ENCODE measurements at regions not wholly inside any gene's neighbourhood (a gene's known extent, or its start where the extent isn't known, plus 50 kb on each side); places are given as distances from the start of the nearest gene placed in this dataset.

- no peak for DNase-seq
These were observed 265.6 kb upstream of the CDIN1 start for GRCh38 chr15:36313736-36314280.

GRCh38 chr15:36315649-36316048 is 263.8 kb upstream of the CDIN1 start:
- no peak for DNase-seq

- no peak for DNase-seq
These were observed 255.8 kb upstream of the CDIN1 start for GRCh38 chr15:36323615-36324014.

DNA sequence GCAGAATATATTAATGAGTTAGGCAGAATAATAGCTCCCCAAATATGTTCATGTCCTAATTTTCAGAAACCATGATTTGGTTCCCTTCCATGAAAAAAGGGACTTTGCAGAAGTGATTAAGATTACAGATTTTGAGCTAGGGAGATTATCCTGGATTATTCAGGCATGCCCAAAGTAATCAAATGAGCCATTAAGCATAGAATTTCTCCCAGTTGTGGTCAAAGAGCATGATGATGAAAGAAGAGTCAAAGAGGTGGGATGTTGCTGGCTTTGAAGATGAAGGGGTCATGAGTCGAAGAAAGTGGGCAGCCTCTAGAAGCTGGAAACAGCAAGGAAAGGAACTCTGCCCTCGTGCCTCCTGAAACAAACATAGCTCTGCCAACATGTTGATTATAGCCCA is 254.2 kb upstream of the CDIN1 start:
- DNase-seq, result no peak

DNA sequence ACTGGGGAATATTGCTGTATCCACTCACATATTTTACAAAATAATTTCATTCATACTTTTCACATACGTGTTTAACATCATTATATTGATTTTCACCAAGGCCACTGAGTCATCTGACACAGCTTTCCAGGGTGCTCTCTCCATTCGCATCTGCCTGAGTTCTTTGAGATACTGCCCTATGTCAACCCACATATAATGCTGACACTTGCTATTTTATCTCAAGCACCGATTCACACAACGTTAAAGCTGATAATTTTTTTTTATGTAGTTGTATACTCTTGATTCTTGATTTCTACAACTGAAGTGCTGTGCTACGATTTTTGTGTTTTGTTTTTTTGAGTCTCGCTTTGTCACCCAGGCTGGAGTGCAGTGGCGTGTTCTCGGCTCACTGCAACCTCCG is 249.8 kb upstream of the CDIN1 start:
- DNase-seq, result no peak

DNA sequence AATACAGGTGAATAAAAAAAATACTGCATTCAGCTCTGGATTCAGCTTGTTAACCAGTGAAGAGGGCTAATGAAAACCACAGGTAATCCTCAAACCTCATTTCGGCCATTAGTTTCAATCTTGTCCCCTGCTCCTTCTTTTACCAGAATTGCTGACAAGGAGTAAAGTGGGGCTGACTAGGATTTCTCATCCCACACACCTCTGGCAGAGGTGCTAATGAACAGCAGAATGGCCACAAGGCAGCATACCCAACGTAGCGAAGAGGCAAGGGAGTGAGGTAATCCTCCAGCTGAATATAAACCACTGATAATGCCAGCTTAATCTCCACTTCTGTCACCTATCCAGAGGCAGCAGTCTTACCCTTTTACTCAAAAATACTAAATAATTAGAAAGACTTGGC is 248.8 kb upstream of the CDIN1 start:
- DNase-seq, result no peak

GRCh38 chr15:36331531-36332275 is 247.7 kb upstream of the CDIN1 start:
- DNase-seq, result no peak

DNA sequence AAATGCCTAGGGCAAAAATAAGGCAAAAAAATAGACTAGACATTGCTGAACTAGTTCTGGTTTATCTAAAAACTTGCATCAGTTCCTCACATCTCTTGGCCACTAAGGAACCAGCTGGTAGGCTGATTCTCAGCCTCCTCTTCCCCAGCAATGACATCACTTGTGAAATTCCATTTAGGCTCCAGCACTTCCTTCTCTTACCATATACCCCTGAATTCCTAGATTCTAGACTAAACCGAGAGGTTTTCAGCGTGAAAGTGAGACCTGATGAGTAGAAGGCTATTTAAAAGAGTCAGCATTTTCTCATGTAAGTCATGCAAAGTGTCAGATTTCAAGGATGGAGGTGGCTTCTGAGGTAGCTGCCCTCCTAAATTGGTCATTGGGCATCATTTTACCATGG is 247.1 kb upstream of the CDIN1 start:
- DNase-seq, result no peak

- no peak for DNase-seq
These were observed 246.5 kb upstream of the CDIN1 start for GRCh38 chr15:36332896-36333295.

DNA sequence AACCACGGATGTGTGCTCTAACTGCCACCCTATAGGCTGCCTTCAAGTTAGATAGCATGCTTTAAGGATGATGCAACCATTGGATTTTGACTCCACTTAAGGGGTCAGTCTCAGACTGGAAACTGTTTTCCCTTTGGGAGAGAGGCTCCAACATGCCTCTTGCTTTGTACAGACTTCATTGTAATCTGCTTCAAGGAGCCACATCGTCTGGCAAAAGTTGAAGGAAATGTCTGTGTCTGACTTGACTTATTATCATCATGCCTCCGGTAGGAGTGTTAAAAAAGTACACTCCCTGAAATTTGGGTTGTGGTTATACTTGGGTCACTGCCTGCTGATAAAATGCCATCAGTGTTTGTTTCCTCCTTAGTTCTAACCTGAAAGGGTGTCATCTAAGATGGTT is 245.4 kb upstream of the CDIN1 start:
- DNase-seq, result no peak

DNA sequence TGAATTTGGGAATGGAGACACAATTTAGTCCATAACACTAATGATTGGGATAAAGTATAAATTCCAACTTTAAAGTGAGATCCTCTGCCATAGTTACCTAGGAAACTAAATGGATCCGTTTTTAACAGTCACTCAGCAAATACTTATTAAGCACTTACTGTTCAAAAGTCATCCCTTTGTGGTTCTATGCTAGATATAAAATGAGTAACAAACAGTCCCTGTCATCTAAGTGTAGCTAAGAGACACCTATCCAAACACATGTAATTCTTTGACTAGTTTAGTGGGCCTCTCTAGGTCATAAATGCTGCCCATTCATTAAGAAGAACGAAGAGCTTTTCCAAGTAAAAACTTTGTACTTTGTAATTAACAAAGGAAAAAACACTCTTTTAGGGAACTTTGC is 244.2 kb upstream of the CDIN1 start:
- no peak for DNase-seq

GRCh38 chr15:36335659-36336058 is 243.8 kb upstream of the CDIN1 start:
- DNase-seq, result no peak

DNA sequence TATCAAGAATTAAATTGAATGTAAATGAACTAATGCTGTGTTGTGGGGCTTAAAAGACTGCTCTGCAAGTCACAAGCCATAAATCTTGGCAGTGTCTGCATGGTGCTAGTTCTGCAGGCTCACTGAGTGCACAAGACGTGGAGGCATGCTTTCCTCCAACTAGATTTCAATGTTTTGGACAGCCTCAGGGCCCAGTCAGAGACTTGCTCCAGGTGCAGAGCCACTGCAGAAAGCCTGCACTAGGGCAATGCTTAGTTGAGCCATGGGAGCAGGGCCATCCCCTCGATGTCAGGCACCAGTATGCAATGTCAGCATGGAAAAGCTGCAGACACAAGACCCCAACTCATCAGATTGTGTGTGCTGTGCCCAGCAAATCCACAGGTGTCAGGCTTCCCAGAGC is 234.5 kb upstream of the CDIN1 start:
- DNase-seq, result no peak

DNA sequence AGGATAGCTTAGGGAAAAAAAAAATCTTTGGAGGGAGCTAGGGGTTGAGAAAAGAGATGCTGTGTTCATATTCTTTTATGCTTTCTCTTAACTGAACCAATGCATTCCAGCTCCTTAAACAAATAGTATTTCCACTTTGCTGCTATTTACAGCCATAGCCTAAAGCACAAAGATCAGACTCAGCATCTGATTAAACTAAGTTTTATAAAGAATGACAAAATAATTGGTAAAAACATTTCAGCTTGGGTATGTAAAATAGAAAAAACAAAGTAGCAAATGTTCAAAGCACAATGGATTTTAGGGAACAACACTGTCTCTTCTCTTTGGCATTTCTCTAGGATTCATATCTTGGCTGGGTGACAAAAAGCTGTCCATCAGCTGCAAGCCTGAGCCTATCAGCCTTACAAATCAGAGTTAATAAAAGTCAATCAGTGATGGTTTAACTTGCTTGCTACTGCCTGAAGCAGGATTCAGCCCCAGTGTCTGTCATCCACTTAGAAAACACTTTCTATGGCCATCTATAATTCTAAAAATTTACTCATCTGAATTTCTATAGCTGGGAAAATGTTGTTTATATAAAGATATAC is 232.1 kb upstream of the CDIN1 start:
- DNase-seq, result no peak

- no peak for DNase-seq
These were observed 223.0 kb upstream of the CDIN1 start for GRCh38 chr15:36356466-36356865.

- DNase-seq, result no peak
These were observed 222.3 kb upstream of the CDIN1 start for GRCh38 chr15:36356978-36357601.

- no peak for DNase-seq
These were observed 221.3 kb upstream of the CDIN1 start for GRCh38 chr15:36358094-36358493.

DNA sequence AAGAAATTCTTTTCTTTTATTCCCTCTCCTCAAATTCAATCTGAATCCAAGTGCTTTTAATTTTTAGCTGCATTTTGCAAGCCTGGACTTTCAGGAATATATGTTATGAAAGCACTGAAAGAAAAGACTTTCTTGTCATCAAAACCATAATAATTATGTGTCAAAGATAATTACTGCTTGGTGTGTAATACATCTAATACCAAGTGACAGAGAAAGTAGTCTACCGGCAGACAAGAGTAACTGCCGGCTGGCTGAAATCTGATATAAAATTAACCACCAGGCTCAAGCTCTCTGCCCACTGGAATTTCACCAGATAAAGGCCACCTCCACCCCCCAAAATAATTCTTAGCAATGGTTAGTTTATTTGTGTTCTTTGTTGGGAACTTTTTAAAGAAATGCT is 220.9 kb upstream of the CDIN1 start:
- no peak for DNase-seq

- DNase-seq, result no peak
These were observed 220.1 kb upstream of the CDIN1 start for GRCh38 chr15:36359286-36359685.

DNA sequence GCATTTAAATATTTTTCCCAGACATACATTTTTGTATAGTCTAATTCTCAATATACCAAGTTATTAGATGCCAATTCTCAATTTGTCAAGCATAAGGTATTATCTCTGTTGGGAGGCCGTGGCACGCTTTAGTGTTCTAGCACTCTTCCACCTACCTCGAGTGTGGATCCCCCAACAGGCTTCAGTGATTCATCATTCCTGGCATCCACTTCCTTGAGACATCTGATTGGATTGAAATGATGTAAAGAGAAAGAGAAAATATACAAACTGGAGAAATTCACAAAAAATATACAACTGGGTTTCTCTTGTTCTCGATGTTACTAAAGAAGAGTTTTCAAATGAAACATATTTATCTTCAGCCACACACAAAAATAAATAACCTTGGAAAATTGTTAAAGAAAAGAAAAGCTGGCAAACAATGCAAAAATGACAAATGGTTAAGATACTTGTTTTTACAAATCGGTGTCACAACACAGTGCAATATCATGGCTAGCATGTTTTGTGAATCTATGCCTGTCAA is 218.0 kb upstream of the CDIN1 start:
- no peak for DNase-seq

DNA sequence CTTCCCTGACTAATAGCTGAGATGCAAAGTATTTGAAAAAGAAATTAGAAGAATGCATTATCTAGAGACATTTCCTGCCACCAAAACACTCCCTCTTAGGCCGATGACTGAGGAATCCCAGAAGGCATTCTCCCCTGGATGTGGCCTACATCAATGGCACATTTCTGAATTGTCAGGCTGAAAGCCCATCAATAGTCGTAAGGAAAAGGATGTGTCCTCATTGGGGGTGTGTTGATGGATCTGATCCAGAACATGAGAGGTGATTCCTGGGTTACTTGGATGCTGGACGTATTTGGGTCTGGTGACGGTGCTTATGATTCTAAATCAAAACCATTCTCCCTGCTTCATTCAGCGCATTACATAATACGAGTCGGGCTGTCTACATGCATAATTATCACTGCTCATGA is 216.9 kb upstream of the CDIN1 start:
- DNase-seq, result no peak

DNA sequence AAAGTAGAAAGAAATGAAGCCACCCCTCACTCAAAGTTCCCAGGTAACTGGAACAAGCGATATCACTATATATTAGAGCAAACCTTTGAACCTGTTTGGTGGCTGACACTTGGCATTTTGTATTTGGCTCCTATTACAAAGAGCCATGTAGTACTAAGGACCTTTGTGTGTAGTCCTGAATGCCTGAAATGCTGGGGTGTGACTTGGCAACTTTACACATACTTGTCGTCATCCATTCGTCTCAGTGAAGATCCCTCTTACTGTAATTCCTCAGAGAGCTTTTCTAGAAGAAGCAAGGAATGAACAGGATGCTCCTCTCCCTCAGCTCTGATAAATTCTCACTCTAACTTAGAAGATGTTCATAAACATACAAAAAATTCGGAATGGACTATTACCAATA is 216.1 kb upstream of the CDIN1 start:
- no peak for DNase-seq

DNA sequence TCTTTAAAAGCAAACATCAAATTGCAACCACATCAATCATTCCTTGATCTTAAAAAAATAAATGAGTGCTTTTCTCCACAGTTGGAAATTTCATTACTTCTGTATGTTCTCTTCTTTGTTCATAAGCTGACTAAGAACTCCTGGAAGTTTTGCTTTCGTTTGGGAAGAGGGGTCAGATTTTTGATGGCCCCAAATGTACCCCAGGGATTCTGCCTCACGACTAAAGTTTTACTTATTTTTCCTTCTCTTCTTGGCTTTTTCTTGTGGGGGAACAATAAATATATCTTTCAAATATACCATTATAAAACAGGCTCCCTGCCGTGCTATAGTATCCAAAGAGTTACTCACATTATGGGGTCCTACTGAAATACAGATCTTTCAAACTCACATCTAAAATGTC is 215.0 kb upstream of the CDIN1 start:
- DNase-seq, result no peak

DNA sequence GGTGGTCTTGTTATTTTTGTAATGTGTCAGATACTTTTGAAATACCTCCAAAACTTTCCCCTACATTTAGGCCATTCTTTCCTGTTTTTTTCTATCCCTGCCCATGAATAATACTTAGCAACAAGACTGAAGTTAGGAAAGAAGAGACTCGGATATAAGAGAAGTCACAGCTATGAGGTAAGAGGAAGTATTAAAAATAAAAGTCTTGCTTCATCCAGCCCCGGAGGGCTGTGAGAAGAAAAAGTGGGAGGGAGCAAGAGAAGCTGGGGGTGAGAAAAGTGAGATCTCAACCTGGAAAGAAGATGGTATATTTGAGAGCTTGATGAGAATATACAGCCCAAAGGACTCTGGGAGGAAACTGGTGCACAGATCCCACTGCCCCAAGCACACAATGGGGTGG is 213.5 kb upstream of the CDIN1 start:
- no peak for DNase-seq

Data from activated effector memory CD4-positive, alpha-beta T cell treated with Interleukin-2 at 50 U/mL for 16 hours (primary cell).